K562 (cell line): ENCODE measurements at regions not wholly inside any gene's neighbourhood (a gene's known extent, or its start where the extent isn't known, plus 50 kb on each side); places are given as distances from the start of the nearest gene placed in this dataset.
"Not testable (repeated sequence)": the region's sequence is repeated elsewhere in the genome, so short reads cannot be mapped to it uniquely, and the experiment has no call there.

Source experiments
- ATAC-seq: fragments of 200-7000 bp; cut with Tn5 transposase; 3 replicates; pipeline ENCODE4 v1.9.1; 2020; ENCODE audit warnings: moderate library complexity
- BruUV-seq: library from RNA; stranded (reverse); fragments of 400-500 nt; replicated peaks from 2 replicates; lab custom pipeline; 2021; lab: Mats Ljungman, UMichigan
- CTCF ChIA-PET: fragments of 300-600 bp; formaldehyde crosslinking; extraction: SDS; loops from one replicate; lab custom pipeline; 2021; ENCODE audit warnings: low intra/inter-chr PET ratio; lab: Yijun Ruan, JAX
- POLR2A ChIA-PET: fragments of 300-600, 350-650 bp; sonication (Branson Sonifier 250); formaldehyde crosslinking; extraction: SDS; loops from one replicate; lab custom pipeline; 2021; ENCODE audit warnings: antibody characterized with exemption, inconsistent platforms; lab: Yijun Ruan, JAX
- DNase-seq, 4 experiments: peaks; one replicate each; pipeline versions ENCODE4 v3.0.0 to v3.0.0-alpha.2; 2011 to 2018; ENCODE audit warnings: low spot score in 3 of 4, mixed read lengths in 3 of 4; ENCODE audit errors: extremely low read depth in 1 of 4
- FAIRE-seq: peaks from 2 replicates; lab custom pipeline; 2011; peaks lifted over from hg19 to GRCh38; lab: Jason Lieb, UNC
- H2AFZ ChIP-seq: 2 replicates; pipeline ENCODE4 v1.6.0; 2011; ENCODE audit warnings: low read depth, low read length, control low read depth, inconsistent platforms
- H3K27ac ChIP-seq: fragments of 200-600 bp; 3 replicates; pipeline ENCODE4 v1.8.0; 2011; ENCODE audit warnings: low read depth, mild to moderate bottlenecking, control low read depth, inconsistent platforms, low read length, moderate library complexity, mixed read lengths; ENCODE audit errors: extremely low read depth
- H3K27me3 ChIP-seq, 2 experiments: fragments of 300-600 bp in 1 of 2; 2 replicates in 1 of 2; 3 replicates in 1 of 2; pipeline versions ENCODE4 v1.6.0 to v1.8.0; 2011; ENCODE audit warnings: inconsistent platforms in 2 of 2, low read length in 2 of 2, mild to moderate bottlenecking in 1 of 2, mixed read lengths in 1 of 2, moderate library complexity in 1 of 2; ENCODE audit not compliant: control insufficient read depth in 2 of 2, insufficient read depth in 2 of 2
- H3K36me3 ChIP-seq: fragments of 300-600 bp; 3 replicates; pipeline ENCODE4 v1.8.0; 2011; ENCODE audit warnings: mild to moderate bottlenecking, low read length, inconsistent platforms; ENCODE audit not compliant: control insufficient read depth, insufficient read depth
- H3K4me1 ChIP-seq, 2 experiments: fragments of 200-600 bp in 1 of 2; replicated peaks in 1 of 2; 2 replicates in 1 of 2; 3 replicates in 1 of 2; pipeline versions ENCODE4 v1.5.1 to v1.8.0; 2011; ENCODE audit warnings: inconsistent platforms in 2 of 2, low read length in 2 of 2, mild to moderate bottlenecking in 1 of 2, mixed read lengths in 1 of 2, moderate library complexity in 1 of 2; ENCODE audit not compliant: control insufficient read depth in 2 of 2, insufficient read depth in 2 of 2
- H3K4me2 ChIP-seq: 2 replicates; pipeline ENCODE4 v1.6.1; 2011; ENCODE audit warnings: low read length, control low read depth, inconsistent platforms, mixed read lengths; ENCODE audit not compliant: insufficient read depth
- H3K4me3 ChIP-seq: fragments of 200-600 bp; sonication (generic), shearing (Covaris generic); 2 replicates; pipeline ENCODE4 v1.5.1; 2016; ENCODE audit warnings: control low read depth, inconsistent platforms
- H3K79me2 ChIP-seq: fragments of 200-600 bp; 3 replicates; pipeline ENCODE4 v1.8.0; 2011; ENCODE audit warnings: low read length, inconsistent platforms; ENCODE audit not compliant: control insufficient read depth, insufficient read depth
- H3K9ac ChIP-seq, 2 experiments: 2 replicates each; pipeline versions ENCODE4 v1.6.0 to v1.6.1; 2011; ENCODE audit warnings: low read depth in 2 of 2, low read length in 2 of 2, control low read depth in 1 of 2, inconsistent platforms in 1 of 2, mild to moderate bottlenecking in 1 of 2, mixed read lengths in 1 of 2; ENCODE audit not compliant: insufficient read depth in 1 of 2
- H3K9me1 ChIP-seq: one replicate; pipeline ENCODE4 v1.6.0; 2011; ENCODE audit warnings: inconsistent platforms, mild to moderate bottlenecking, low read length, moderate library complexity; ENCODE audit not compliant: control insufficient read depth, insufficient read depth
- H3K9me3 ChIP-seq: replicated peaks from 2 replicates; pipeline ENCODE4 v1.5.1; 2011; ENCODE audit warnings: low read depth, low read length, inconsistent platforms; ENCODE audit not compliant: control insufficient read depth, insufficient read depth
- H4K20me1 ChIP-seq: replicated peaks from 2 replicates; pipeline ENCODE4 v1.6.1; 2011; ENCODE audit warnings: low read length, inconsistent platforms, mixed read lengths; ENCODE audit not compliant: control insufficient read depth, insufficient read depth
- ARID3A ChIP-seq: IDR thresholded peaks from 2 replicates; pipeline ENCODE4 v1.6.1; 2012; ENCODE audit warnings: low read depth, low read length, improper control_type of control experiment, borderline replicate concordance
- CBFA2T3 ChIP-seq: fragments of 450-650 bp; IDR thresholded peaks from 2 replicates; pipeline ENCODE4 v1.6.1; 2017
- FOXK2 ChIP-seq, 2 experiments: fragments of 450-650 bp; IDR thresholded peaks in 1 of 2; conservative IDR thresholded peaks in 1 of 2; 2 replicates each; pipeline ENCODE4 v1.6.1; 2016; ENCODE audit warnings: low read depth in 2 of 2, mild to moderate bottlenecking in 1 of 2
- MTF1 ChIP-seq: fragments of 250-450 bp; sonication (Bioruptor Pico); IDR thresholded peaks from 2 replicates; pipeline ENCODE4 v1.9.0; 2021; ENCODE audit warnings: moderate library complexity, mild to moderate bottlenecking, inconsistent platforms, borderline replicate concordance
- NELFE ChIP-seq: IDR thresholded peaks from 2 replicates; pipeline ENCODE4 v1.6.1; 2011; ENCODE audit warnings: mild to moderate bottlenecking; ENCODE audit not compliant: insufficient read depth, insufficient read length
- SPI1 ChIP-seq: IDR thresholded peaks from 2 replicates; pipeline ENCODE4 v1.6.1; 2011; ENCODE audit warnings: low read depth, low read length, control low read depth, borderline replicate concordance
- SREBF1 ChIP-seq: fragments of 150-350 bp; IDR thresholded peaks from 2 replicates; pipeline ENCODE4 v1.6.1; 2014; ENCODE audit warnings: antibody characterized with exemption, low read depth, low read length, borderline replicate concordance
- SRSF7 ChIP-seq: fragments of 200-400 bp; formaldehyde crosslinking; optimal IDR thresholded peaks from 2 replicates; pipeline ENCODE3; 2017; ENCODE audit warnings: mild to moderate bottlenecking, low read depth, low read length
- ZNF384 ChIP-seq: IDR thresholded peaks from 2 replicates; pipeline ENCODE4 v1.6.1; 2012; ENCODE audit warnings: low read depth, low read length, improper control_type of control experiment
- ZNF707 ChIP-seq: fragments of 250-450 bp; sonication (Bioruptor Pico); conservative IDR thresholded peaks from 2 replicates; pipeline ENCODE4 v1.8.0; 2022; ENCODE audit warnings: inconsistent platforms, mild to moderate bottlenecking, moderate library complexity
- WGBS: fragments of 100-300 bp; shearing (Covaris generic); methylation state at CpG from one replicate; pipeline ENCODE4 v1.1.6; 2016; ENCODE audit warnings: low coverage, mixed read lengths; ENCODE audit not compliant: insufficient coverage; ENCODE audit errors: missing lambda C conversion rate; 5-methylcytosine and 5-hydroxymethylcytosine counted together
- in situ Hi-C: fragments of 300-500 bp; cut with MboI; formaldehyde crosslinking; loops from 4 replicates; pipeline ENCODE4 v1.15.0; 2018; ENCODE audit warnings: inconsistent platforms, mixed read lengths
- intact Hi-C: fragments of 100-400 bp; cut with micrococcal nuclease; formaldehyde crosslinking; loops from 2 replicates; pipeline ENCODE4 v1.14.2; 2022
- TF ChIP-seq, protein P1 (sequence below): fragments of 250-450 bp; sonication (Bioruptor Pico); IDR thresholded peaks from 2 replicates; pipeline ENCODE4 v1.8.0; 2022; ENCODE audit warnings: inconsistent platforms, mild to moderate bottlenecking, moderate library complexity, borderline replicate concordance
- TF ChIP-seq, protein P2 (sequence below): fragments of 450-650 bp; IDR thresholded peaks from 2 replicates; pipeline ENCODE4 v1.6.1; 2016; ENCODE audit warnings: missing biosample characterization, missing genetic modification characterization

GRCh38 chr7:136441835-136442234 is 426.6 kb upstream of the CHRM2 start (continued):
- TF ChIP-seq, protein P1, sequence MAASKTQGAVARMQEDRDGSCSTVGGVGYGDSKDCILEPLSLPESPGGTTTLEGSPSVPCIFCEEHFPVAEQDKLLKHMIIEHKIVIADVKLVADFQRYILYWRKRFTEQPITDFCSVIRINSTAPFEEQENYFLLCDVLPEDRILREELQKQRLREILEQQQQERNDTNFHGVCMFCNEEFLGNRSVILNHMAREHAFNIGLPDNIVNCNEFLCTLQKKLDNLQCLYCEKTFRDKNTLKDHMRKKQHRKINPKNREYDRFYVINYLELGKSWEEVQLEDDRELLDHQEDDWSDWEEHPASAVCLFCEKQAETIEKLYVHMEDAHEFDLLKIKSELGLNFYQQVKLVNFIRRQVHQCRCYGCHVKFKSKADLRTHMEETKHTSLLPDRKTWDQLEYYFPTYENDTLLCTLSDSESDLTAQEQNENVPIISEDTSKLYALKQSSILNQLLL (CRISPR knock-in tag) = no peak
- TF ChIP-seq MTF1 = no peak
- TF ChIP-seq SRSF7 = no peak

GRCh38 chr7:136431736-136432135 is 436.7 kb upstream of the CHRM2 start:
- H3K36me3 ChIP-seq, POLR2A ChIA-PET, H3K9me1 ChIP-seq, H3K4me1 ChIP-seq, H3K79me2 ChIP-seq, FAIRE-seq, H3K27me3 ChIP-seq, in situ Hi-C loops, DNase-seq, H2AFZ ChIP-seq, H3K9ac ChIP-seq, H3K4me2 ChIP-seq, H4K20me1 ChIP-seq, H3K4me3 ChIP-seq, ATAC-seq, BruUV-seq, H3K9me3 ChIP-seq, H3K27ac ChIP-seq, intact Hi-C loops: not testable (repeated sequence)
- CTCF ChIA-PET = interaction anchor here (0.6 kb wide), 1 partner anchor 87 kb away, joined by 3 read pairs; no protein-coding TSS in a partner anchor
- 15% methylated on average over 3 of the region's 3 CpGs for WGBS

DNA sequence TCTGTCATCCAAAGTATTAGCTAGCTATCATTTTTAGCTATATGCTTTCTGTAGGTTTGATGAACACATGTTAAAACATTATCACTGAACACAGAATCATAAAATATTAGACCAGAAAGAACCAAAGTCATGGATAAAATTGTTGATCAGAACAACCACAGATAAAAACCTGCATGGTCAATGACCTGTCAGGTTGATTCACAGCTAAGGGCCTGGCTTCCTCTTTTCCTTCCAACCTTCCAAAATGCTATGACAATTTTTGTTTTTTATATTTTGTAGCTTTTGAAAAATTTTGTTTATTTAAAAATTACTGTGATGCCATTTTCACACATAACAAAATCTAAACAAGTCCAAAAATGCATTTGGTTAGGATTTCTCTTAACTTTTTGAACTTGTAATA is 444.4 kb upstream of the CHRM2 start:
- H3K36me3 ChIP-seq = no peaks in the 10 kb centered on the region
- no peak overlapping the region for H3K27ac ChIP-seq
- H3K9ac ChIP-seq = no peak overlapping the region
- DNase-seq (no peak), FAIRE-seq (no peak), ATAC-seq (no peak)
- no peaks in the 10 kb centered on the region for H3K9me3 ChIP-seq
- no peak overlapping the region for H3K4me2 ChIP-seq
- H3K79me2 ChIP-seq = no peaks in the 10 kb centered on the region
- no peaks in the 10 kb centered on the region for H3K27me3 ChIP-seq
- no peaks in the 10 kb centered on the region for H3K4me1 ChIP-seq
- in situ Hi-C loops = no loop called here
- H2AFZ ChIP-seq = no peak overlapping the region
- intact Hi-C loops = no loop called here
- H3K9me1 ChIP-seq = no peaks in the 10 kb centered on the region
- ChIA-PET CTCF (no interaction called here), POLR2A (no interaction called here)
- no peaks in the 10 kb centered on the region for H4K20me1 ChIP-seq
- no TSS peak for BruUV-seq
- H3K4me3 ChIP-seq = no peak overlapping the region
- TF ChIP-seq ARID3A (no peak), CBFA2T3 (no peak), NELFE (no peak), ZNF384 (no peak), ZNF707 (no peak), SPI1 (peak; percentile 89), SREBF1 (no peak), FOXK2 (conservative IDR thresholded peaks at IDR 0.05 in 1 of 2, IDR thresholded peaks at IDR 0.05 in 1 of 2; ENCODE audit: low read depth in 2 of 2) (no peak)
- TF ChIP-seq, protein P2, sequence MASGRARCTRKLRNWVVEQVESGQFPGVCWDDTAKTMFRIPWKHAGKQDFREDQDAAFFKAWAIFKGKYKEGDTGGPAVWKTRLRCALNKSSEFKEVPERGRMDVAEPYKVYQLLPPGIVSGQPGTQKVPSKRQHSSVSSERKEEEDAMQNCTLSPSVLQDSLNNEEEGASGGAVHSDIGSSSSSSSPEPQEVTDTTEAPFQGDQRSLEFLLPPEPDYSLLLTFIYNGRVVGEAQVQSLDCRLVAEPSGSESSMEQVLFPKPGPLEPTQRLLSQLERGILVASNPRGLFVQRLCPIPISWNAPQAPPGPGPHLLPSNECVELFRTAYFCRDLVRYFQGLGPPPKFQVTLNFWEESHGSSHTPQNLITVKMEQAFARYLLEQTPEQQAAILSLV = no peak
